ENCODE measurements at regions not wholly inside any gene's neighbourhood (a gene's known extent, or its start where the extent isn't known, plus 50 kb on each side); places are given as distances from the start of the nearest gene placed in this dataset.
A peak's percentile ranks its signal among the peaks of the same experiment; 100 is the strongest.

DNA sequence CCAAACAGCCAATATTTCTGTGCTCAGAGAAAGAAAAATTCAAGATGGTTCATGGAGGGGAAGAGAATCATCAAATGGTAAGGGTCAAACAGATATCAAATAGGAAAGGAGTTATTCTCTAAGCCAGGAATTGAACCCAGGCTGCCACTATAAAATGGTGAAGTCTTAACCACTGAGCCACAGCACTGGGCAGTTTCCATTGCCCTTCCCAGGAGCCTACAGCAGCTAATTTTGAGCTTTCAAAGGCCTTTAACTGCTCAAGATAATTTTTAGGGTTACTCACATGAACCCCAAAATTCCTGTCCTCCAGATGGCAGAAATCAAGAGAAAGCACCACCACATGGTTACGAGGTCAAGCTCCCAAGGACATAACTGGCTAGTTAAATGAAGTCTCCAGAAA lies 176.2 kb downstream of the KIF18A start:
- H3K27ac ChIP-seq = no peak overlapping the region
- H2AFZ ChIP-seq = no peak overlapping the region
- H3K9me3 ChIP-seq (ENCODE audit: low read depth) = no peaks in the 10 kb centered on the region
- no peak overlapping the region for H3K4me2 ChIP-seq (ENCODE audit: unreplicated experiment)
- peaks cover 39% of the 10 kb centered on the region for H3K4me1 ChIP-seq (ENCODE audit: insufficient read depth)
- 86 to 93% methylated on average over 1 of the region's 1 CpG for WGBS, 2 experiments (ENCODE audit: low coverage in 1 of 2, low lambda C conversion rate in 2 of 2, missing lambda C conversion rate in 2 of 2)
- no peaks in the 10 kb centered on the region for H4K20me1 ChIP-seq (ENCODE audit: insufficient read depth)
- no peak overlapping the region for H3K9ac ChIP-seq
- H3K9me2 ChIP-seq (ENCODE audit: insufficient read depth) = no peaks in the 10 kb centered on the region; the same call in 1 of the 2 replicates
- H3K36me3 ChIP-seq (ENCODE audit: low read depth) = no peaks in the 10 kb centered on the region
- H3F3A ChIP-seq (ENCODE audit: insufficient read depth) = peaks cover 40% of the 10 kb centered on the region
- H3K4me3 ChIP-seq = no peak overlapping the region
- no peaks in the 10 kb centered on the region for H3K79me2 ChIP-seq (ENCODE audit: insufficient read depth)
- TF ChIP-seq EZH2phosphoT487 (IDR thresholded peaks at IDR 0.05; ENCODE audit: insufficient read depth, low read depth) (no peak), EZH2 (IDR thresholded peaks at IDR 0.05; ENCODE audit: insufficient read depth, poor library complexity, severe bottlenecking) (no peak)
- no peak for DNase-seq
- H3K27me3 ChIP-seq (replicated peaks; ENCODE audit: insufficient read depth) = no peaks in the 10 kb centered on the region
- in situ Hi-C loops (cut with MboI) = no loop called here

DNA sequence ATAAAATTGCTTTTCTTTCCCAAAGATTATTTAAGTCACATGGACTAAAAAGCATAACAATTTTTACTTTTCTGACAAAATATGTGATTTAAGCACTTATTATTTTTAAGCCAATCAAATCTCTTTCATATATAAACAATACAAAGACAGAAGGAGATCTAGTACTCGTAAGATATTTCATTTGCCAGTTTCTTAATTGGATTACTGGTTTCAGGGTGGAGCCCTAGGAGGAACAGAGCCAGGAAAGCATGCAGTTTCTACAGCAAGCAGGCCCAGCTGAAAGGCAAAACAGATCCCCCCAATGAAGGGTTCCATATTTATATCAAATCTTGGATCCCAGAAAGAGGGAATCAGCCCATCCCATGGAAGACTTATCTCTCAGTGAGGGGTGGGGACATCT lies 177.0 kb downstream of the KIF18A start:
- no peak overlapping the region for H2AFZ ChIP-seq
- H3F3A ChIP-seq (ENCODE audit: insufficient read depth) = peaks cover 48% of the 10 kb centered on the region
- H3K4me3 ChIP-seq = no peak overlapping the region
- H3K9me3 ChIP-seq (ENCODE audit: low read depth) = no peaks in the 10 kb centered on the region
- in situ Hi-C loops (cut with MboI) = no loop called here
- no peaks in the 10 kb centered on the region; the same call in 1 of the 2 replicates for H3K9me2 ChIP-seq (ENCODE audit: insufficient read depth)
- no peaks in the 10 kb centered on the region for H3K79me2 ChIP-seq (ENCODE audit: insufficient read depth)
- H3K4me2 ChIP-seq (ENCODE audit: unreplicated experiment) = no peak overlapping the region
- 62 to 72% methylated on average over 1 of the region's 1 CpG for WGBS, 2 experiments (ENCODE audit: low coverage in 1 of 2, low lambda C conversion rate in 2 of 2, missing lambda C conversion rate in 2 of 2)
- H3K27ac ChIP-seq = no peak overlapping the region
- H3K9ac ChIP-seq = no peak overlapping the region
- H3K4me1 ChIP-seq (ENCODE audit: insufficient read depth) = peaks cover 47% of the 10 kb centered on the region
- DNase-seq = no peak
- H3K27me3 ChIP-seq (replicated peaks; ENCODE audit: insufficient read depth) = no peaks in the 10 kb centered on the region
- H4K20me1 ChIP-seq (ENCODE audit: insufficient read depth) = no peaks in the 10 kb centered on the region
- TF ChIP-seq EZH2phosphoT487 (IDR thresholded peaks at IDR 0.05; ENCODE audit: insufficient read depth, low read depth) (no peak), EZH2 (IDR thresholded peaks at IDR 0.05; ENCODE audit: insufficient read depth, poor library complexity, severe bottlenecking) (no peak)
- H3K36me3 ChIP-seq (ENCODE audit: low read depth) = no peaks in the 10 kb centered on the region

DNA sequence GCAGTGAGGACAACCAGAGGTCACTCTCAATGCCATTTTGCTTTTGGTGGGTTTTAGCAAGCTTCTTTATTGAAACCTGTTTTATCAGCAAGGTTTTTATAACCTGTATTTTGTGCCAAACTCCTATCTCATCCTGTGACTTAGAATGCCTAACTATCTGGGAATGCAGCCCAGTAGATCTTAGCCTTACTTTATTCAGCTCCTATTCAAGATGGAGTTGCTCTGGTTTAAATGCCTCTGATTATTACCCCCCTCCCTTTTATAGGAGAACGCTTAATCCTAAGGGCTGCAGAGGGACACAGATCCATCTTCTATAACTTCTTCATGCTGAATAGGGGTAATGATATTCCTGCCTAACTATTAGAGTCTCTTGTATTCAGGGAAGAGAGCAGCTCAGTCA lies 179.1 kb downstream of the KIF18A start:
- DNase-seq = no peak

GRCh38 chr11:27926981-27927481 lies 180.9 kb downstream of the KIF18A start:
- Histone ChIP-seq H3K9ac (no peak overlapping the region), H3K9me3 (ENCODE audit: low read depth) (no peaks in the 10 kb centered on the region), H3K27me3 (replicated peaks; ENCODE audit: insufficient read depth) (no peaks in the 10 kb centered on the region), H3F3A (ENCODE audit: insufficient read depth) (peaks cover 19% of the 10 kb centered on the region), H2AFZ (peak overlapping the region; percentile 17), H3K4me1 (ENCODE audit: insufficient read depth) (peaks cover 22% of the 10 kb centered on the region), H3K27ac (peak overlapping the region; percentile 76), H3K36me3 (ENCODE audit: low read depth) (no peaks in the 10 kb centered on the region), H3K4me3 (no peak overlapping the region), H3K79me2 (ENCODE audit: insufficient read depth) (no peaks in the 10 kb centered on the region), H3K4me2 (ENCODE audit: unreplicated experiment) (peak overlapping the region; percentile 52), H3K9me2 (ENCODE audit: insufficient read depth) (no peaks in the 10 kb centered on the region), H4K20me1 (ENCODE audit: insufficient read depth) (no peaks in the 10 kb centered on the region)
- peak; percentile 90 for DNase-seq
- 19 to 21% methylated on average over 4 of the region's 4 CpGs for WGBS, 2 experiments (ENCODE audit: low coverage in 1 of 2, low lambda C conversion rate in 2 of 2, missing lambda C conversion rate in 2 of 2)
- TF ChIP-seq EZH2phosphoT487 (IDR thresholded peaks at IDR 0.05; ENCODE audit: insufficient read depth, low read depth) (no peak), EZH2 (IDR thresholded peaks at IDR 0.05; ENCODE audit: insufficient read depth, poor library complexity, severe bottlenecking) (no peak)
- in situ Hi-C loops (cut with MboI) = no loop called here

More for the DNA sequence above, 179.1 kb downstream of the KIF18A start:
- H2AFZ ChIP-seq = no peak overlapping the region
- H3F3A ChIP-seq (ENCODE audit: insufficient read depth) = peaks cover 32% of the 10 kb centered on the region
- no peaks in the 10 kb centered on the region for H3K27me3 ChIP-seq (replicated peaks; ENCODE audit: insufficient read depth)
- no peak overlapping the region for H3K27ac ChIP-seq
- H3K4me2 ChIP-seq (ENCODE audit: unreplicated experiment) = no peak overlapping the region
- no peak for TF ChIP-seq EZH2 (IDR thresholded peaks at IDR 0.05; ENCODE audit: insufficient read depth, poor library complexity, severe bottlenecking)
- no peak for TF ChIP-seq EZH2phosphoT487 (IDR thresholded peaks at IDR 0.05; ENCODE audit: insufficient read depth, low read depth)
- H3K4me3 ChIP-seq = no peak overlapping the region
- H3K9me3 ChIP-seq (ENCODE audit: low read depth) = no peaks in the 10 kb centered on the region
- no peaks in the 10 kb centered on the region for H3K36me3 ChIP-seq (ENCODE audit: low read depth)
- WGBS, 2 experiments (ENCODE audit: low coverage in 1 of 2, low lambda C conversion rate in 2 of 2, missing lambda C conversion rate in 2 of 2) = 91 to 96% methylated on average over 1 of the region's 1 CpG
- no peaks in the 10 kb centered on the region for H4K20me1 ChIP-seq (ENCODE audit: insufficient read depth)
- no peaks in the 10 kb centered on the region for H3K79me2 ChIP-seq (ENCODE audit: insufficient read depth)
- H3K4me1 ChIP-seq (ENCODE audit: insufficient read depth) = peaks cover 33% of the 10 kb centered on the region
- H3K9me2 ChIP-seq (ENCODE audit: insufficient read depth) = no peaks in the 10 kb centered on the region; the same call in 1 of the 2 replicates
- in situ Hi-C loops (cut with MboI) = no loop called here
- H3K9ac ChIP-seq = no peak overlapping the region

Measured in GM23248 (cell line).